ENCODE measurements at regions not wholly inside any gene's neighbourhood (a gene's known extent, or its start where the extent isn't known, plus 50 kb on each side); places are given as distances from the start of the nearest gene placed in this dataset.

DNA sequence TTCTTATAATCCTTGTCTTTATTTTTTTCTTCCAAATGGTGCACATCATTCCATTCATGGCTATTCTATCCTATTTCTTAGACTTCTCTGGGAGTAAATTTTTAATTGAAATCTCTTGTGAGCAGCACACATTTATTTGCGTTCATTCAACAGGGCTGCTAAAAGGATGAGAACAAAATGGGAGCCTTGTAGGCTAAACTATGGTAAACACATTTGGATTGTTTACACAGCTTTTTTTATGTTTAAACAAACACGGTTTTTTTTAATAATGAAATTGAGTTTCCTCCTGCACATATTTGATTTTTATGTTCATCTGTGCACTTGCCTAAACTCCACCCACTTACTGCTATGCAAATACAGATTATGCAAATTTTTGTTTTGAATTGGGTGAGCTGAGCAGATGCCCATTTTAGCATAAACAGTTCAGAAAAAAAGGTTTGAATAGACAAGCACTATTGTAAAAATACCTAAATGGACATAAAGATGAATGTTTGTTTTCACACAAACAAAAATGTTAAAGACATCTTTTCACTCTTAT, 92.0 kb downstream of the OLIG3 start:
- TF ChIP-seq EZH2 (IDR thresholded peaks at IDR 0.05; ENCODE audit: borderline replicate concordance, low read depth, low read length, severe bottlenecking) (no peak), CTCF (IDR thresholded peaks at IDR 0.05; ENCODE audit: borderline replicate concordance, extremely low read depth, low read length, poor library complexity, severe bottlenecking) (no peak)

Data from DND-41 (cell line).